ENCODE measurements at regions not wholly inside any gene's neighbourhood (a gene's known extent, or its start where the extent isn't known, plus 50 kb on each side); places are given as distances from the start of the nearest gene placed in this dataset.

DNA sequence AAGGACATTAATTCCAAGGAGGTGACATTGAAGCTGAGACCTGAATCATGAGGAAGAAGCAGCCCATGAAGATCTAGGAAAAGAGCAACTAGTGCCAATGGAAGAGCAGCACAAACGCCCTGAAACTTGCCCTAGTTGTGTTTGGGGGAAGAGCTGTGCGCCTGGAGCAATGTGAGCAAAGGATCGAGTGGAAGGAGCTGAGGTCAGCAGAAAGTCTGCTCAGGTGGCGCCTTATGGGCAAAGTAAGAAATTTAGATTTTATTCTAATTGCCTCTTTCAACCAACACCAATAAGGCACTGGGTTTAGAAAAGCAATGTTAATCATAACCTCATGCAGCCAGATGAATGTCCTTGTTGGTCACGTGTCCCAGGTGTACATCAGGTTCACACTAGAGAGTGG, 226.0 kb upstream of the THSD7B start:
- no peaks in the 10 kb centered on the region for H3K4me1 ChIP-seq (ENCODE audit: control insufficient read depth in 1 of 2, insufficient read depth in 2 of 2, low read length in 2 of 2)
- no peaks in the 10 kb centered on the region for H3K79me2 ChIP-seq (ENCODE audit: insufficient read depth, low read length)
- no peaks in the 10 kb centered on the region for H3K27me3 ChIP-seq (ENCODE audit: control insufficient read depth in 2 of 2, insufficient read depth in 2 of 2, low read length in 2 of 2)
- H4K20me1 ChIP-seq (ENCODE audit: insufficient read depth, low read length): no peaks in the 10 kb centered on the region
- Mint-ChIP-seq H3K4me1 (no peaks in the 10 kb centered on the region), H3K4me3 (no peak overlapping the region), H3K27me3 (ENCODE audit: low read depth in 3 of 3) (peaks cover 0 to 5% (median 4%) of the 10 kb centered on the region in 3 donors), H3K36me3 (no peaks in the 10 kb centered on the region), H3K9me3 (peaks cover 0 to 12% (median 4%) of the 10 kb centered on the region in 7 donors), H3K27ac (no peak overlapping the region)
- no peaks in the 10 kb centered on the region for H3K36me3 ChIP-seq (replicated peaks in 1 of 2; ENCODE audit: control insufficient read depth in 1 of 2, insufficient read depth in 2 of 2, low read length in 2 of 2)
- 85% methylated on average over 4 of the region's 5 CpGs for WGBS (ENCODE audit: insufficient coverage)
- intact Hi-C loops (cut with micrococcal nuclease): no loop called here
- no peak overlapping the region for H3K9ac ChIP-seq (ENCODE audit: insufficient read depth, low read length, poor library complexity, severe bottlenecking)
- no peak overlapping the region for H2AFZ ChIP-seq (ENCODE audit: insufficient read depth, low read depth, low read length, poor library complexity, severe bottlenecking)
- TF ChIP-seq, protein P1, sequence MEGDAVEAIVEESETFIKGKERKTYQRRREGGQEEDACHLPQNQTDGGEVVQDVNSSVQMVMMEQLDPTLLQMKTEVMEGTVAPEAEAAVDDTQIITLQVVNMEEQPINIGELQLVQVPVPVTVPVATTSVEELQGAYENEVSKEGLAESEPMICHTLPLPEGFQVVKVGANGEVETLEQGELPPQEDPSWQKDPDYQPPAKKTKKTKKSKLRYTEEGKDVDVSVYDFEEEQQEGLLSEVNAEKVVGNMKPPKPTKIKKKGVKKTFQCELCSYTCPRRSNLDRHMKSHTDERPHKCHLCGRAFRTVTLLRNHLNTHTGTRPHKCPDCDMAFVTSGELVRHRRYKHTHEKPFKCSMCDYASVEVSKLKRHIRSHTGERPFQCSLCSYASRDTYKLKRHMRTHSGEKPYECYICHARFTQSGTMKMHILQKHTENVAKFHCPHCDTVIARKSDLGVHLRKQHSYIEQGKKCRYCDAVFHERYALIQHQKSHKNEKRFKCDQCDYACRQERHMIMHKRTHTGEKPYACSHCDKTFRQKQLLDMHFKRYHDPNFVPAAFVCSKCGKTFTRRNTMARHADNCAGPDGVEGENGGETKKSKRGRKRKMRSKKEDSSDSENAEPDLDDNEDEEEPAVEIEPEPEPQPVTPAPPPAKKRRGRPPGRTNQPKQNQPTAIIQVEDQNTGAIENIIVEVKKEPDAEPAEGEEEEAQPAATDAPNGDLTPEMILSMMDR (IDR thresholded peaks at IDR 0.05): no peak
- H3K4me2 ChIP-seq (replicated peaks; ENCODE audit: extremely low read depth, low read length, poor library complexity, severe bottlenecking): no peak overlapping the region
- no peak for DNase-seq
- no peak overlapping the region for H3K27ac ChIP-seq (ENCODE audit: low read depth in 1 of 2, low read length in 2 of 2)
- peaks cover 0 to 3% of the 10 kb centered on the region in 2 donors for H3K9me3 ChIP-seq (replicated peaks in 1 of 2; ENCODE audit: control insufficient read depth in 1 of 2, insufficient read depth in 1 of 2, low read length in 2 of 2)
- no peak overlapping the region for H3K4me3 ChIP-seq (replicated peaks in 1 of 3; ENCODE audit: low read depth in 2 of 3, low read length in 3 of 3)

DNA sequence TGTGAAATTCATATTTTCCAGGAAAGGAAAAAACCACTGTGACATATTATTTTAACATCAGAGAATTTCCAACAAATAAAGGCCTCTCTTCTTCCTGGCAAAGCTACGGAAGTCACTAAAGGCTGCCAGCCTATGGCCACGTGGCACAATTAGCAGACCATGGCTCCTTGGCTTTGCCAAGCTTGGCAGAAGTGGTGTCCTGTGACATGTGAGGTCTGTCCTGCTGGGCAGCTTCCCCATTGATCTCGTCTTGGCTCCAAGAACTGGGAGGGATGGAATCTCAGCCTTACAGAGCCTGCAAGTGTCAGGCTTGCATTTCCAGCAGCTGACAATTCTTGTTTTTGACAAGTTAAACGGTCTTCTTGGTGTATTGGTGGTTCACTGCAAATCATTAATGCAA, 226.9 kb upstream of the THSD7B start:
- DNase-seq: no peak
- H4K20me1 ChIP-seq (ENCODE audit: insufficient read depth, low read length): no peaks in the 10 kb centered on the region
- no peak overlapping the region for H3K4me2 ChIP-seq (replicated peaks; ENCODE audit: extremely low read depth, low read length, poor library complexity, severe bottlenecking)
- H3K4me1 ChIP-seq (ENCODE audit: control insufficient read depth in 1 of 2, insufficient read depth in 2 of 2, low read length in 2 of 2): no peaks in the 10 kb centered on the region
- H3K27me3 Mint-ChIP-seq (ENCODE audit: low read depth in 3 of 3): peaks cover 0 to 4% (median 2%) of the 10 kb centered on the region in 3 donors
- H2AFZ ChIP-seq (ENCODE audit: insufficient read depth, low read depth, low read length, poor library complexity, severe bottlenecking): no peak overlapping the region
- WGBS (ENCODE audit: insufficient coverage): 78% methylated on average over 4 of the region's 4 CpGs
- H3K79me2 ChIP-seq (ENCODE audit: insufficient read depth, low read length): no peaks in the 10 kb centered on the region
- H3K27ac ChIP-seq (ENCODE audit: low read depth in 1 of 2, low read length in 2 of 2): no peak overlapping the region
- no peaks in the 10 kb centered on the region for H3K27me3 ChIP-seq (ENCODE audit: control insufficient read depth in 2 of 2, insufficient read depth in 2 of 2, low read length in 2 of 2)
- no peak overlapping the region for H3K4me3 ChIP-seq (replicated peaks in 1 of 3; ENCODE audit: low read depth in 2 of 3, low read length in 3 of 3)
- TF ChIP-seq, protein P1 (IDR thresholded peaks at IDR 0.05): no peak
- H3K9me3 Mint-ChIP-seq: peaks cover 0 to 14% (median 4%) of the 10 kb centered on the region in 7 donors
- H3K4me3 Mint-ChIP-seq: no peak overlapping the region
- no peak overlapping the region for H3K27ac Mint-ChIP-seq
- no peaks in the 10 kb centered on the region for H3K4me1 Mint-ChIP-seq
- no peaks in the 10 kb centered on the region for H3K36me3 ChIP-seq (replicated peaks in 1 of 2; ENCODE audit: control insufficient read depth in 1 of 2, insufficient read depth in 2 of 2, low read length in 2 of 2)
- H3K36me3 Mint-ChIP-seq: no peaks in the 10 kb centered on the region
- H3K9me3 ChIP-seq (replicated peaks in 1 of 2; ENCODE audit: control insufficient read depth in 1 of 2, insufficient read depth in 1 of 2, low read length in 2 of 2): peaks cover 0 to 3% of the 10 kb centered on the region in 2 donors
- no peak overlapping the region for H3K9ac ChIP-seq (ENCODE audit: insufficient read depth, low read length, poor library complexity, severe bottlenecking)
- intact Hi-C loops (cut with micrococcal nuclease): no loop called here
